ENCODE measurements at regions not wholly inside any gene's neighbourhood (a gene's known extent, or its start where the extent isn't known, plus 50 kb on each side); places are given as distances from the start of the nearest gene placed in this dataset.

DNA sequence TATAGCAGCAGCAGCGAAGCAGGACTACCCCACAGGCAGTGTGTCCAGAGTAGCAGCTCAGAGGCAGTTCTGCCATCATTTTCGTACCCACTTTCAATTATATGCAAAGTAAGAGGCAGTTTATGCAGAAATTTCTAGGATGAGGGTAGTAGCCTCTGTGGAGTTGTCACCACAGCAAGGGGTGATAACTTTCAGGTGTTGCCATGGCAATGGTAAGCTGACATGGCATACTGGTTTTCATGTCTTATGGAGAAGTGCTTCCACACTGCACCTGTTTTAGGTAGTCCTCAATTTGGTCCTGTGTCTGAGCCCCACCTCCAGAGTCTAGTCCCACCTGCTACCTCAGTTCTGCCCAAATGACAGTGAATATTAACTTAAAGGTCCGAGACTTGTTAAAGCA, 133.3 kb upstream of the SYT6 start:
- ChIA-PET POLR2A (no interaction called here), CTCF (interaction anchor here (1.1 to 2.7 kb wide), 2 partner anchors 60 to 308 kb away, joined by 3 to 8 read pairs; partner anchors contain the start of gene OLFML3)
- H3K27ac ChIP-seq (ENCODE audit: extremely low read depth, low read depth, low read length): no peak overlapping the region
- no peaks in the 10 kb centered on the region for H3K9me3 ChIP-seq (ENCODE audit: control insufficient read depth, insufficient read depth, low read depth, low read length)
- no peak overlapping the region for H3K4me3 ChIP-seq (ENCODE audit: low read depth, low read length)
- TF ChIP-seq ZNF274 (IDR thresholded peaks at IDR 0.05; ENCODE audit: low read length) (no peak), ZNF274 (tag by site-specific recombination; IDR thresholded peaks at IDR 0.05; ENCODE audit: borderline replicate concordance) (no peak), OSR2 (tag by site-specific recombination; IDR thresholded peaks at IDR 0.05) (no peak), KLF17 (tag by site-specific recombination; IDR thresholded peaks at IDR 0.05) (no peak), YY1 (tag by site-specific recombination; IDR thresholded peaks at IDR 0.05) (no peak), PRDM1 (tag by site-specific recombination; IDR thresholded peaks at IDR 0.05) (no peak), ZNF510 (tag by site-specific recombination; IDR thresholded peaks at IDR 0.05; ENCODE audit: insufficient replicate concordance) (no peak), ZBTB7A (tag by site-specific recombination; IDR thresholded peaks at IDR 0.05; ENCODE audit: low read depth) (no peak)
- TF ChIP-seq, protein P1, sequence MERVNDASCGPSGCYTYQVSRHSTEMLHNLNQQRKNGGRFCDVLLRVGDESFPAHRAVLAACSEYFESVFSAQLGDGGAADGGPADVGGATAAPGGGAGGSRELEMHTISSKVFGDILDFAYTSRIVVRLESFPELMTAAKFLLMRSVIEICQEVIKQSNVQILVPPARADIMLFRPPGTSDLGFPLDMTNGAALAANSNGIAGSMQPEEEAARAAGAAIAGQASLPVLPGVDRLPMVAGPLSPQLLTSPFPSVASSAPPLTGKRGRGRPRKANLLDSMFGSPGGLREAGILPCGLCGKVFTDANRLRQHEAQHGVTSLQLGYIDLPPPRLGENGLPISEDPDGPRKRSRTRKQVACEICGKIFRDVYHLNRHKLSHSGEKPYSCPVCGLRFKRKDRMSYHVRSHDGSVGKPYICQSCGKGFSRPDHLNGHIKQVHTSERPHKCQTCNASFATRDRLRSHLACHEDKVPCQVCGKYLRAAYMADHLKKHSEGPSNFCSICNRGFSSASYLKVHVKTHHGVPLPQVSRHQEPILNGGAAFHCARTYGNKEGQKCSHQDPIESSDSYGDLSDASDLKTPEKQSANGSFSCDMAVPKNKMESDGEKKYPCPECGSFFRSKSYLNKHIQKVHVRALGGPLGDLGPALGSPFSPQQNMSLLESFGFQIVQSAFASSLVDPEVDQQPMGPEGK (tag by site-specific recombination; IDR thresholded peaks at IDR 0.05): no peak
- TF ChIP-seq, protein P2, sequence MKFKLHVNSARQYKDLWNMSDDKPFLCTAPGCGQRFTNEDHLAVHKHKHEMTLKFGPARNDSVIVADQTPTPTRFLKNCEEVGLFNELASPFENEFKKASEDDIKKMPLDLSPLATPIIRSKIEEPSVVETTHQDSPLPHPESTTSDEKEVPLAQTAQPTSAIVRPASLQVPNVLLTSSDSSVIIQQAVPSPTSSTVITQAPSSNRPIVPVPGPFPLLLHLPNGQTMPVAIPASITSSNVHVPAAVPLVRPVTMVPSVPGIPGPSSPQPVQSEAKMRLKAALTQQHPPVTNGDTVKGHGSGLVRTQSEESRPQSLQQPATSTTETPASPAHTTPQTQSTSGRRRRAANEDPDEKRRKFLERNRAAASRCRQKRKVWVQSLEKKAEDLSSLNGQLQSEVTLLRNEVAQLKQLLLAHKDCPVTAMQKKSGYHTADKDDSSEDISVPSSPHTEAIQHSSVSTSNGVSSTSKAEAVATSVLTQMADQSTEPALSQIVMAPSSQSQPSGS (tag by site-specific recombination; IDR thresholded peaks at IDR 0.05; ENCODE audit: low read depth): no peak
- TF ChIP-seq, protein P3, sequence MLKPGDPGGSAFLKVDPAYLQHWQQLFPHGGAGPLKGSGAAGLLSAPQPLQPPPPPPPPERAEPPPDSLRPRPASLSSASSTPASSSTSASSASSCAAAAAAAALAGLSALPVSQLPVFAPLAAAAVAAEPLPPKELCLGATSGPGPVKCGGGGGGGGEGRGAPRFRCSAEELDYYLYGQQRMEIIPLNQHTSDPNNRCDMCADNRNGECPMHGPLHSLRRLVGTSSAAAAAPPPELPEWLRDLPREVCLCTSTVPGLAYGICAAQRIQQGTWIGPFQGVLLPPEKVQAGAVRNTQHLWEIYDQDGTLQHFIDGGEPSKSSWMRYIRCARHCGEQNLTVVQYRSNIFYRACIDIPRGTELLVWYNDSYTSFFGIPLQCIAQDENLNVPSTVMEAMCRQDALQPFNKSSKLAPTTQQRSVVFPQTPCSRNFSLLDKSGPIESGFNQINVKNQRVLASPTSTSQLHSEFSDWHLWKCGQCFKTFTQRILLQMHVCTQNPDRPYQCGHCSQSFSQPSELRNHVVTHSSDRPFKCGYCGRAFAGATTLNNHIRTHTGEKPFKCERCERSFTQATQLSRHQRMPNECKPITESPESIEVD (tag by site-specific recombination; IDR thresholded peaks at IDR 0.05): no peak
- TF ChIP-seq, protein P4, sequence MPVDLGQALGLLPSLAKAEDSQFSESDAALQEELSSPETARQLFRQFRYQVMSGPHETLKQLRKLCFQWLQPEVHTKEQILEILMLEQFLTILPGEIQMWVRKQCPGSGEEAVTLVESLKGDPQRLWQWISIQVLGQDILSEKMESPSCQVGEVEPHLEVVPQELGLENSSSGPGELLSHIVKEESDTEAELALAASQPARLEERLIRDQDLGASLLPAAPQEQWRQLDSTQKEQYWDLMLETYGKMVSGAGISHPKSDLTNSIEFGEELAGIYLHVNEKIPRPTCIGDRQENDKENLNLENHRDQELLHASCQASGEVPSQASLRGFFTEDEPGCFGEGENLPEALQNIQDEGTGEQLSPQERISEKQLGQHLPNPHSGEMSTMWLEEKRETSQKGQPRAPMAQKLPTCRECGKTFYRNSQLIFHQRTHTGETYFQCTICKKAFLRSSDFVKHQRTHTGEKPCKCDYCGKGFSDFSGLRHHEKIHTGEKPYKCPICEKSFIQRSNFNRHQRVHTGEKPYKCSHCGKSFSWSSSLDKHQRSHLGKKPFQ (tag by site-specific recombination; IDR thresholded peaks at IDR 0.05): no peak
- H3K36me3 ChIP-seq (ENCODE audit: control insufficient read depth in 2 of 2, insufficient read depth in 1 of 2, low read length in 2 of 2): no peaks in the 10 kb centered on the region
- no peaks in the 10 kb centered on the region for H3K4me1 ChIP-seq (ENCODE audit: control insufficient read depth, insufficient read depth, low read length)

GRCh38 chr1:114286179-114286578, 132.5 kb upstream of the SYT6 start:
- no peak overlapping the region for H3K27ac ChIP-seq (ENCODE audit: extremely low read depth, low read depth, low read length)
- POLR2A ChIA-PET: no interaction called here
- TF ChIP-seq ZNF664 (tag by site-specific recombination; IDR thresholded peaks at IDR 0.05) (no peak), ZNF585B (tag by site-specific recombination; IDR thresholded peaks at IDR 0.05) (no peak), ZNF2 (tag by site-specific recombination; IDR thresholded peaks at IDR 0.05) (no peak), ZNF785 (tag by site-specific recombination; IDR thresholded peaks at IDR 0.05) (no peak), ZNF704 (tag by site-specific recombination; IDR thresholded peaks at IDR 0.05) (no peak), ZBTB17 (tag by site-specific recombination; IDR thresholded peaks at IDR 0.05) (no peak), ZNF76 (tag by site-specific recombination; IDR thresholded peaks at IDR 0.05; ENCODE audit: borderline replicate concordance, low read depth) (no peak), ZNF37A (tag by site-specific recombination; IDR thresholded peaks at IDR 0.05) (no peak), ZNF530 (tag by site-specific recombination; IDR thresholded peaks at IDR 0.05; ENCODE audit: low read depth) (no peak), FEZF1 (tag by site-specific recombination; IDR thresholded peaks at IDR 0.05) (no peak), ZNF221 (tag by site-specific recombination; IDR thresholded peaks at IDR 0.05; ENCODE audit: borderline replicate concordance) (no peak)
- H3K4me3 ChIP-seq (ENCODE audit: low read depth, low read length): no peak overlapping the region
- H3K4me1 ChIP-seq (ENCODE audit: control insufficient read depth, insufficient read depth, low read length): no peaks in the 10 kb centered on the region
- CTCF ChIA-PET: interaction anchor here (0.6 to 2.7 kb wide), 5 partner anchors 61 to 412 kb away, joined by 3 to 8 read pairs (median 6); partner anchors contain the start of gene OLFML3
- no peaks in the 10 kb centered on the region for H3K36me3 ChIP-seq (ENCODE audit: control insufficient read depth in 2 of 2, insufficient read depth in 1 of 2, low read length in 2 of 2)
- no peaks in the 10 kb centered on the region for H3K9me3 ChIP-seq (ENCODE audit: control insufficient read depth, insufficient read depth, low read depth, low read length)

Measured in HEK293 (cell line).